Osteocyte (in vitro differentiated cells): ENCODE measurements at regions not wholly inside any gene's neighbourhood (a gene's known extent, or its start where the extent isn't known, plus 50 kb on each side); places are given as distances from the start of the nearest gene placed in this dataset.
"Not testable (repeated sequence)": the region's sequence is repeated elsewhere in the genome, so short reads cannot be mapped to it uniquely, and the experiment has no call there.

Experiments
- DNase-seq: peaks from one replicate; pipeline ENCODE4 v3.0.0; 2021; ENCODE audit warnings: mixed read lengths; ENCODE audit not compliant: unreplicated experiment; ENCODE audit errors: extremely low spot score
- H3K27ac Mint-ChIP-seq: one replicate; pipeline ENCODE4 v1.8.0; 2021; ENCODE audit warnings: mild to moderate bottlenecking, mixed read lengths; ENCODE audit not compliant: unreplicated experiment
- H3K27me3 Mint-ChIP-seq: one replicate; pipeline ENCODE4 v1.8.0; 2021; ENCODE audit warnings: mixed read lengths; ENCODE audit not compliant: unreplicated experiment
- H3K36me3 Mint-ChIP-seq: one replicate; pipeline ENCODE4 v1.8.0; 2021; ENCODE audit warnings: mixed read lengths; ENCODE audit not compliant: unreplicated experiment
- H3K4me1 Mint-ChIP-seq: one replicate; pipeline ENCODE4 v1.8.0; 2021; ENCODE audit warnings: mixed read lengths; ENCODE audit not compliant: unreplicated experiment
- H3K4me3 Mint-ChIP-seq: one replicate; pipeline ENCODE4 v1.8.0; 2021; ENCODE audit warnings: mild to moderate bottlenecking, moderate library complexity, mixed read lengths; ENCODE audit not compliant: unreplicated experiment
- H3K9me3 Mint-ChIP-seq: one replicate; pipeline ENCODE4 v1.8.0; 2021; ENCODE audit warnings: mixed read lengths; ENCODE audit not compliant: unreplicated experiment
- CTCF ChIP-seq: fragments of 200-600 bp; sonication (generic); IDR thresholded peaks from 2 replicates; pipeline ENCODE4 v1.5.0; 2021; ENCODE audit warnings: antibody characterized with exemption, mild to moderate bottlenecking, moderate library complexity

GRCh38 chr14:35932136-35932535 is 106.0 kb downstream of the BRMS1L start:
- no peak overlapping the region for H3K27ac Mint-ChIP-seq
- TF ChIP-seq CTCF, result no peak
- H3K4me1 Mint-ChIP-seq, result no peaks in the 10 kb centered on the region
- DNase-seq, result no peak
- H3K36me3 Mint-ChIP-seq, result no peaks in the 10 kb centered on the region
- no peak overlapping the region for H3K4me3 Mint-ChIP-seq
- H3K27me3 Mint-ChIP-seq, result peaks cover 32% of the 10 kb centered on the region
- no peaks in the 10 kb centered on the region for H3K9me3 Mint-ChIP-seq

GRCh38 chr14:35931346-35931745 is 105.2 kb downstream of the BRMS1L start:
- Mint-ChIP-seq H3K9me3 (no peaks in the 10 kb centered on the region), H3K36me3 (no peaks in the 10 kb centered on the region), H3K4me1 (no peaks in the 10 kb centered on the region), H3K4me3 (no peak overlapping the region), H3K27me3 (peaks cover 30% of the 10 kb centered on the region), H3K27ac (no peak overlapping the region)
- DNase-seq, result no peak
- TF ChIP-seq CTCF, result no peak

DNA sequence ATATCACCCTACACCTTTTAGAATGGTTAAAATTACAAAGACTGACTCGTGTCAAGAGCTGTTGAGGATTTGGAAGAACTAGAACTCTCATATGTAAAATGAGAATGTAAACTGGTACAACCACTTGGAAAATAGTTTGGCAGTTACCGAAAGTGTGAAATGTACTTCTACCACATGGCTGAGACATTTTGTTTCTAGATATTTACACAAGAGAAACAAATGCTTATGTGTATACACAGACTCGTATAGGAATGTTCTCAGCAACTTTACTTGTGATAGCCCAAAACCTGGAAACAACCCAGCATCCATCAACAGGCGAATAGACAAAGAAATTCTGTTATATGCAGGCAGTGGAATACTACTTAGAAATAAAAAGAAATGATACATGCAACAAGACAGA is 103.0 kb downstream of the BRMS1L start:
- H3K4me1 Mint-ChIP-seq, result no peaks in the 10 kb centered on the region
- H3K27ac Mint-ChIP-seq, result no peak overlapping the region
- no peaks in the 10 kb centered on the region for H3K9me3 Mint-ChIP-seq
- TF ChIP-seq CTCF, result no peak
- H3K36me3 Mint-ChIP-seq, result no peaks in the 10 kb centered on the region
- no peak for DNase-seq
- peaks cover 23% of the 10 kb centered on the region for H3K27me3 Mint-ChIP-seq
- no peak overlapping the region for H3K4me3 Mint-ChIP-seq

DNA sequence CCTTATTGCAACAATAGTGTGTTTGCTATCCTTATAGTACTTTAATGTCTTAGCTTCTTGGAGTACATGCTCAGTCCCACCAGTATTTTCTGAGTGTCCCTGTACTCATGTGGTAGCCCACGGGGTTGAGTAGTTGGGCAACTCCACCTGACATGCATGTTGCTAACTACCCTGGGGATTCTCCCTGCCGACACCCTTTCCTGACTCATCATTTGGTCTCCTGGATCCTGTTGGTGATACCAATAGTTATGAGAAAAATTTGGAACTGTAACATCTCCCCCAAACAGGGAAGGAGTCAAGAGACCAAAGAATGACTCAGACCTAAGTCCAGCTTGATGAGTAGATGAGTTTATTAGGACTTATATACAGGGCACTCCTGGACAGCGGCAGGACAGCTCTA is 101.6 kb downstream of the BRMS1L start:
- no peak overlapping the region for H3K4me3 Mint-ChIP-seq
- no peaks in the 10 kb centered on the region for H3K9me3 Mint-ChIP-seq
- no peak for DNase-seq
- no peak for TF ChIP-seq CTCF
- no peaks in the 10 kb centered on the region for H3K4me1 Mint-ChIP-seq
- peaks cover 14% of the 10 kb centered on the region for H3K27me3 Mint-ChIP-seq
- no peak overlapping the region for H3K27ac Mint-ChIP-seq
- no peaks in the 10 kb centered on the region for H3K36me3 Mint-ChIP-seq

DNA sequence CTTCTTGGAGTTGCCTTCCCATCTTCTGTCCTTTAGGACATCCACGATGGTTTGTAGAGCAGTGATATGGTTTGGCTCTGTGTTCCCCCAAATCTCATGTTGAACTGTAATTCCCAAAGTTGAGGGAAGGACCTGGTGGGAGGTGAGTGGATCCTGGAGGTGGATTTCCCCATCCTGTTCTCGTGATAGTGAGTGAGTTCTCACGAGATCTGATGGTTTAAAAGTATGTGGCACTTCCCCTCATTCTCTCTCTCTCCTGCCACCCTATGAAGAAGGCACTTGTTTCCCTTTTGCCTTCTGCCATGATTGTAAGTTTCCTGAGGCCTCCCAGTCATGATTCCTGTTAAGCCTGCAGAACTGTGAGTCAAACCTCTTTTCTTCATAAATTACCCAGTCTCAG is 99.2 kb downstream of the BRMS1L start:
- H3K27me3 Mint-ChIP-seq, result peaks cover 15% of the 10 kb centered on the region
- no peaks in the 10 kb centered on the region for H3K9me3 Mint-ChIP-seq
- no peaks in the 10 kb centered on the region for H3K4me1 Mint-ChIP-seq
- no peak overlapping the region for H3K27ac Mint-ChIP-seq
- no peak for DNase-seq
- no peaks in the 10 kb centered on the region for H3K36me3 Mint-ChIP-seq
- H3K4me3 Mint-ChIP-seq, result no peak overlapping the region
- no peak for TF ChIP-seq CTCF

DNA sequence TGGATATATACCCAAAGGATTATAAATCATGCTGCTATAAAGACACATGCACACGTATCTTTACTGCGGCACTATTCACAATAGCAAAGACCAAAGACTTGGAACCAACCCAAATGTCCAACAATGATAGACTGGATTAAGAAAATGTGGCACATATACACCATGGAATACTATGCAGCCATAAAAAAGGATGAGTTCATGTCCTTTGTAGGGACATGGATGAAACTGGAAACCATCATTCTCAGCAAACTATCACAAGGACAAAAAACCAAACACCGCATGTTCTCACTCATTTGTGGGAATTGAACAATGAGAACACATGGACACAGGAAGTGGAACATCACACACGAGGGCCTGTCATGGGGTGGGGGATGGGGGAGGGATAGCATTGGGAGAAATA is 96.5 kb downstream of the BRMS1L start:
- H3K27me3 Mint-ChIP-seq, result not testable (repeated sequence)

More for the DNA sequence above, 96.5 kb downstream of the BRMS1L start:
- H3K36me3 Mint-ChIP-seq, DNase-seq, H3K4me1 Mint-ChIP-seq, H3K4me3 Mint-ChIP-seq, H3K9me3 Mint-ChIP-seq, H3K27ac Mint-ChIP-seq: not testable (repeated sequence)
